ENCODE measurements at regions not wholly inside any gene's neighbourhood (a gene's known extent, or its start where the extent isn't known, plus 50 kb on each side); places are given as distances from the start of the nearest gene placed in this dataset.

GRCh38 chr9:100690438-100690837 is 112.6 kb downstream of the CAVIN4 start:
- Histone ChIP-seq H3K9me3 (ENCODE audit: low read length) (no peaks in the 10 kb centered on the region), H3K79me2 (ENCODE audit: insufficient read depth, low read length) (no peaks in the 10 kb centered on the region), H3K4me2 (ENCODE audit: low read depth, low read length) (no peak overlapping the region), H3K27ac (ENCODE audit: extremely low read length, insufficient read depth, low read length) (no peak overlapping the region), H3K4me3 (replicated peaks in 1 of 3; ENCODE audit: insufficient read depth in 1 of 3, low read depth in 2 of 3, low read length in 3 of 3) (no peak overlapping the region), H4K20me1 (ENCODE audit: insufficient read depth, low read length) (no peaks in the 10 kb centered on the region), H2AFZ (ENCODE audit: low read length) (no peak overlapping the region), H3K27me3 (ENCODE audit: control insufficient read depth in 1 of 2, insufficient read depth in 2 of 2, low read length in 2 of 2) (0 out of 5 replicates have a peak, but pooled peaks cover 0 to 3% of the 10 kb centered on the region in 2 experiments), H3K9ac (ENCODE audit: insufficient read depth, low read depth, low read length) (no peak overlapping the region), H3K4me1 (ENCODE audit: insufficient read depth, low read length) (no peaks in the 10 kb centered on the region), H3K36me3 (replicated peaks in 1 of 2; ENCODE audit: control insufficient read depth in 1 of 2, insufficient read depth in 2 of 2, low read length in 2 of 2) (no peaks in the 10 kb centered on the region)
- intact Hi-C loops (cut with micrococcal nuclease; ENCODE audit: unreplicated experiment), result no loop called here
- WGBS (ENCODE audit: low lambda C conversion rate), result 0% methylated on average over 1 of the region's 5 CpGs
- DNase-seq (ENCODE audit: low spot score) (no peak), ATAC-seq (peak; percentile 77), FAIRE-seq (no peak)
- POLR2A ChIA-PET, result no interaction called here
- in situ Hi-C loops (cut with HindIII; ENCODE audit: extremely low pct_ligation_motif_present, low pct_unique_long_range_greater_than_20kb), result no loop called here
- CTCF ChIA-PET (ENCODE audit: low intra/inter-chr PET ratio, low total read pairs), result no interaction called here
- BruUV-seq (replicated peaks), result no TSS peak
- TF ChIP-seq PRPF4 (IDR thresholded peaks at IDR 0.05; ENCODE audit: low read depth, low read length, poor library complexity, severe bottlenecking) (no peak), ZNF768 (CRISPR knock-in tag; IDR thresholded peaks at IDR 0.05) (no peak), MLX (CRISPR knock-in tag; IDR thresholded peaks at IDR 0.05) (no peak), KIAA2018 (CRISPR knock-in tag; IDR thresholded peaks at IDR 0.05; ENCODE audit: borderline replicate concordance) (no peak), IKZF1 (IDR thresholded peaks at IDR 0.05) (no peak), ZMAT5 (CRISPR knock-in tag; IDR thresholded peaks at IDR 0.05; ENCODE audit: borderline replicate concordance, low read depth) (no peak), BCLAF1 (IDR thresholded peaks at IDR 0.05) (no peak), ZBTB20 (CRISPR knock-in tag; IDR thresholded peaks at IDR 0.05; ENCODE audit: borderline replicate concordance, low read depth) (no peak), STAT5B (CRISPR knock-in tag; IDR thresholded peaks at IDR 0.05) (no peak), THRA (CRISPR knock-in tag; IDR thresholded peaks at IDR 0.05; ENCODE audit: borderline replicate concordance) (no peak), DRAP1 (CRISPR knock-in tag; IDR thresholded peaks at IDR 0.05) (no peak)

Measured in HepG2 (cell line).